Ovary (tissue), 3 donors: ENCODE measurements at regions not wholly inside any gene's neighbourhood (a gene's known extent, or its start where the extent isn't known, plus 50 kb on each side); places are given as distances from the start of the nearest gene placed in this dataset.

ENCODE experiments used
- EP300 ChIP-seq: sonication (generic); formaldehyde crosslinking; IDR thresholded peaks from one replicate; pipeline ENCODE4 v1.6.1; 2017; ENCODE audit warnings: antibody characterized with exemption
- POLR2A ChIP-seq: fragments of 450-650 bp; IDR thresholded peaks from one replicate; pipeline ENCODE4 v1.6.1; 2017; ENCODE audit warnings: antibody characterized with exemption, mild to moderate bottlenecking, moderate library complexity
- TF ChIP-seq, protein P1 (sequence below), 3 donors: fragments of 450-650 bp in 2 of 3; fragments of 200-600 bp in 1 of 3; IDR thresholded peaks; one replicate each; pipeline versions ENCODE4 v1.5.1 to v1.8.0; 2016 to 2022; ENCODE audit warnings: antibody characterized with exemption in 3 of 3, mild to moderate bottlenecking in 1 of 3
- donor health status: DM: no; HTN: no; CAD: no.

DNA sequence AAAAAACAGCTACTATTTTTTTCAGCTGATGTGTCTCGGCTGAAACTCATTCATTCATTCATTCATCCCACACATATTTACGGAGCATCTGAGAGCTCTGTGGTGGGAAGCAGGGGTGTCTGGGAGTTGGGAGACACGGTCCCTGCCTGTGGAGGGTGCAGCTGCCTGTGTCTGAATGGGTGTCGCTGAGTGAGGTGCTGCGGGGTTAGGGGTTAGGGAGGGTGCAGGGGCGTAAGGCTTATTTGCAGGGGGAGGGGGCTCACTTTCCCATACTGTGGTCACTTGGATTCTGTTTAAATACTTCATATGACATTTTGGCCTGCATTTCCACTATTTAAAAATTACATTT is 89.4 kb upstream of the ASB18 start:
- TF ChIP-seq EP300 (no peak), POLR2A (no peak)
- TF ChIP-seq, protein P1, sequence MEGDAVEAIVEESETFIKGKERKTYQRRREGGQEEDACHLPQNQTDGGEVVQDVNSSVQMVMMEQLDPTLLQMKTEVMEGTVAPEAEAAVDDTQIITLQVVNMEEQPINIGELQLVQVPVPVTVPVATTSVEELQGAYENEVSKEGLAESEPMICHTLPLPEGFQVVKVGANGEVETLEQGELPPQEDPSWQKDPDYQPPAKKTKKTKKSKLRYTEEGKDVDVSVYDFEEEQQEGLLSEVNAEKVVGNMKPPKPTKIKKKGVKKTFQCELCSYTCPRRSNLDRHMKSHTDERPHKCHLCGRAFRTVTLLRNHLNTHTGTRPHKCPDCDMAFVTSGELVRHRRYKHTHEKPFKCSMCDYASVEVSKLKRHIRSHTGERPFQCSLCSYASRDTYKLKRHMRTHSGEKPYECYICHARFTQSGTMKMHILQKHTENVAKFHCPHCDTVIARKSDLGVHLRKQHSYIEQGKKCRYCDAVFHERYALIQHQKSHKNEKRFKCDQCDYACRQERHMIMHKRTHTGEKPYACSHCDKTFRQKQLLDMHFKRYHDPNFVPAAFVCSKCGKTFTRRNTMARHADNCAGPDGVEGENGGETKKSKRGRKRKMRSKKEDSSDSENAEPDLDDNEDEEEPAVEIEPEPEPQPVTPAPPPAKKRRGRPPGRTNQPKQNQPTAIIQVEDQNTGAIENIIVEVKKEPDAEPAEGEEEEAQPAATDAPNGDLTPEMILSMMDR (IDR thresholded peaks at IDR 0.05), result no peak
